GM19025 (cell line): ENCODE measurements at regions not wholly inside any gene's neighbourhood (a gene's known extent, or its start where the extent isn't known, plus 50 kb on each side); places are given as distances from the start of the nearest gene placed in this dataset.
"Not testable (repeated sequence)": the region's sequence is repeated elsewhere in the genome, so short reads cannot be mapped to it uniquely, and the experiment has no call there.

Source experiments
- ATAC-seq: cut with Tn5 transposase; IDR thresholded peaks from one replicate; pipeline ENCODE4 v1.9.1; 2021; ENCODE audit warnings: mild to moderate bottlenecking, low read depth, moderate library complexity; ENCODE audit not compliant: unreplicated experiment

- ATAC-seq = no peak
Observed at GRCh38 chrX:40260146-40260747, 162.5 kb upstream of the BCOR start.

- no peak for ATAC-seq
Observed at GRCh38 chrX:40258909-40259308, 161.2 kb upstream of the BCOR start.

- ATAC-seq = no peak
Observed at GRCh38 chrX:40253771-40254170, 156.0 kb upstream of the BCOR start.

- no peak for ATAC-seq
Observed at GRCh38 chrX:40249582-40249981, 151.8 kb upstream of the BCOR start.

- no peak for ATAC-seq
Observed at GRCh38 chrX:40248822-40249221, 151.1 kb upstream of the BCOR start.

DNA sequence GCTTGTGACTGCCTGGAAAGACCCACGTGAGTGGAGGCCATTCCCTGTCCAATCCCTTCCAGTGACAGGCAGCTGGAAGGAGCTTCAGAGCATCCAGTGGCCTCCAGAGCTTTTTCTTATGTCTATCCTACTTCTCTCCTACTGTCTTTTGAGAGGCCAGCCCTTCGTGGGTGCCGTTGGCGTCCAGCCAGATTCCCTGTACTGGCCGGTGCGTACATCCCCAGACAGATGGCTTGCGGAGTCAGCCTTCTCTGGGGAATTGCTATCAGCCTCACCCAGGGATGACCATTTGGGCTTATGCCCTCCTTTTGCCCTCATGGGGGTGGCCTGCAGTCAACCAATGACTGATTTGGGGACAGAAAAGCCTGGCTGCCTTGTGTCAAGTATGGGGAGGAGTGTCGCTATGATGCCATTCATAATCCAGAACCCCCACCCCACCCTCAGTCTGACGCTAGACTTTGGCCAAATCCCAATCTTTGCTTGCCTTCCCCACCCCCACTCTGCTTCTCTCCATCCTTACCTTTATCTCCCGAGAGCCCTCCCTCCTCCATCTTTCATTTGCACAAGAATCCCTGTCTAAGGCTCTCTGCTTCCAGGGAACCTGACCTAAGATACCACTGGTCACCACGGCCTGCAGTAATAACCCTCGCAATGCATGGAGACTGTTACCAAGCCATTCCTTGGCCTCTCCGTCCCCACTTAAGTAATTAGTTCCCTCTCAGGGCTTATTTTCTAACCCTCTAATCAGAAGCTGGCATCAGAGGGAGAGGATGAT lies 150.3 kb upstream of the BCOR start:
- no peak for ATAC-seq

DNA sequence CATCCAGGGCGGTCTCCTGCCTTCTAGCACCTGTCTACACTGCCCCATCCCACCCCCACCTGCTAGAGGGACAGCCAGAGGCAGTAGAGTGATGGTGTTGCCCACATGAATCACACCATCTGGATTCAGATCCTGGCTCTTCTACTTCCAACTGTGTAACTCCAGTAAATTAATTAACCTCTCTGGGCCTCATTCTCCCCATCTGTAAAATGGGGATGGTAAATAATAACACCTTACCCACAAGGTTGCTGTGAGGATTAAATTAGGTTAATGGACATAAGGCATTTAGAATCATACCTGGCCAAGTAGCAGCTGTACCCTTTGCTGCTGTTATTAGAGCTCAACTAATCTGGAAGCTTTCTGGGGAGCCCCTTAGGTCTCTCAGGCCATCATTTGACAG lies 149.6 kb upstream of the BCOR start:
- ATAC-seq = no peak

DNA sequence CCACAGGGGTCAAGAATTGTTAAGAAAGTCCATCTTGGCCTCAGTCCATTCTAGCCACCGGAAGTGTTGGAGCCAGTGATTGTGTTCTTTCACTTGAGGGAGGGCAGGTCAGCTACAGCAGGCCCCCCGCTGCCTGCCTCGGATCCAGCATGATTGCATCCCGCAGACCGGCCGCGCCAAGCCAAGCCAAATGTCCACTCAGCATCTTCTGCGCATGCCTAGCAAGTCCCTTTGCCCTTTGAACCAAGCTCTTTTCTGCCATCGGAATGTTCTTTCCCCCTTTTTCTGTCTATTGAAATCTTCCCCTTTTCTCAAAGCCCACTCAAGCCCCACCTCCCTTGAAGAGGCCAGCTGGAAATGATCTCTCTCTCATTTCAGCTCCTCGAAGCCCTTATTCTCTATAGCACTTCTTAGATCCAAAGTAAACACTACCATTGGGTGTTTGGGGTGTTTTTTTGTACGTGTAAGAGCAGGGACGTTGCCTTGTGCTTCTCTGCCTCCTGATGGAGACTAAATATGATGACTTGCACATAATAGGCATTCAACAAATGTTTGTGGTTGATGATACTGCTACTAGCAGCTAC lies 147.8 kb upstream of the BCOR start:
- ATAC-seq = no peak

- no peak for ATAC-seq
Observed at GRCh38 chrX:40244980-40245379, 147.2 kb upstream of the BCOR start.

- ATAC-seq = no peak
Observed at GRCh38 chrX:40243755-40244515, 146.2 kb upstream of the BCOR start.

DNA sequence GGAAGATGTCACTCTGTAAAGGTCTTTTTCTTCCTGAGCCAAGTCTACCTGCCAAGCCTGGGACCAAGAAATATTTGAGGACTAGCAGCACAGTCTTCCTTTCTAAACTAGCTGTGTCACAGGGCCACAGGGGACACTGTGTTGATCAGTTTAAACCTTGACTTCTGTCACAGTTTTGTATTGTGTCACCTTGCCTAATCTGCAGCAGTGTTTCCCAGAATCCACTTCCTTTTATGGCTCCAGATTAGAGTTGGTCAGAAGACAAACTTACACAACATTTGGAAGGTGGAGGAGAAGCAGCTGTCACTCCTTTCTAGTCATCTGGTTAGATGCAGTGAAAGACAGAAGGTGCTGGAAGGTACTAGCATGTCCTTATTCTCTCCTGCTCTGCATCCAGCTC lies 143.1 kb upstream of the BCOR start:
- no peak for ATAC-seq

- no peak for ATAC-seq
Observed at GRCh38 chrX:40237731-40238178, 140.0 kb upstream of the BCOR start.

DNA sequence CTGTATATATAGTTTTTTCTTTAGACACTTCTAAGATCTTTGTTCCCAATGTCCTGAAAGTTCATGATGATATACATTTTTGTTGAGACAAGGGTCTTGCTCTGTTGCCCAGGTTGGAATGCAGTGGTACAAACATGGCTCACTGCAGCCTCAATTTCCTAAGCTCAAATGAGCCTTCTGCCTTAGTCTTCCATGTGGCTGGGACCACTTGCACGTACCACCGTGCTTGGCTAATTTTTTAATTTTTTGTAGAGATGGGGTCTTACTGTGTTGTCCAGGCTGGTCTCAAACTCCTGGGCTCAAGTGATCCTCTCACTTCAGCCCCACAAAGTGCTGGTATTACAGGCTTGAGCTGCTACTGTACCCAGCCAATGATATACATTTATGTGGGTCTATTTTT lies 132.9 kb upstream of the BCOR start:
- no peak for ATAC-seq

DNA sequence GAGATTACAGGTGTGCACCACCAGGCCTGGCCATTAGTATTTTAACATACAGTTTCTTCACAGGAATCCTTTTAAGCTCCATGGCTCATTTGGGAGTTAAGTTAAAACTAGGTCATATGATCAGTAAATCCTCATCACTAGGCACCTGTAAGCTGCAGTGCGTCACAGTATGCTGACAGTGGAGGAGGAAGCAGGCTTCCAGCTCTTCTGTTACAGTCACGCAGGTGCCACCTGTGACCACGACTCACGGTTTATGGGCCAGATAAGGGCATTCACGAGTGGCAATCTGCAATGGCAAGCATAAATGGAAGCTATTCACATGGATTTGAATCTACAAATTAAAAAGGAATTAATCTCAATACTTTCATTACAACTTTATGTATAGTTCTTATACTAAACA lies 129.4 kb upstream of the BCOR start:
- ATAC-seq = no peak

DNA sequence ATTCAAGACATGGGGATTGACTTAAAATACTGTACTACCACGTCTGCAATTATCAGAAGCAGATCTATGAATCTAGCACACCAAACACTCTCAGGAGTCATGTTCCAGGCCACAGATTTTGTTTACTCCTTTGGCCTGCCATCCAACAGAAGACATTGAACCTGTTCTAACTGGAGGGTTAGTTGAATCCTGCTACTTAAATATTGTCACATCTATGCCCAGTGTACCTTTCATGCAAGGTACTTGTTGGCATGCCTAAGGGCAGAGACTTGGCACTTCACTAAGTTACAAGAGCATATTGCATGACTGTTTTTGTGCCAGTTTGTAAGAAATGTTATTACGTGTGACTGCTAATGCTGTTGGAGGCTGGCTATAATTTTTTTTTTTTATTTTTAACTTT lies 126.9 kb upstream of the BCOR start:
- ATAC-seq = no peak

- ATAC-seq = not testable (repeated sequence)
Observed at GRCh38 chrX:40222612-40223011, 124.9 kb upstream of the BCOR start.

GRCh38 chrX:40213092-40213491 lies 115.3 kb upstream of the BCOR start:
- ATAC-seq = no peak

DNA sequence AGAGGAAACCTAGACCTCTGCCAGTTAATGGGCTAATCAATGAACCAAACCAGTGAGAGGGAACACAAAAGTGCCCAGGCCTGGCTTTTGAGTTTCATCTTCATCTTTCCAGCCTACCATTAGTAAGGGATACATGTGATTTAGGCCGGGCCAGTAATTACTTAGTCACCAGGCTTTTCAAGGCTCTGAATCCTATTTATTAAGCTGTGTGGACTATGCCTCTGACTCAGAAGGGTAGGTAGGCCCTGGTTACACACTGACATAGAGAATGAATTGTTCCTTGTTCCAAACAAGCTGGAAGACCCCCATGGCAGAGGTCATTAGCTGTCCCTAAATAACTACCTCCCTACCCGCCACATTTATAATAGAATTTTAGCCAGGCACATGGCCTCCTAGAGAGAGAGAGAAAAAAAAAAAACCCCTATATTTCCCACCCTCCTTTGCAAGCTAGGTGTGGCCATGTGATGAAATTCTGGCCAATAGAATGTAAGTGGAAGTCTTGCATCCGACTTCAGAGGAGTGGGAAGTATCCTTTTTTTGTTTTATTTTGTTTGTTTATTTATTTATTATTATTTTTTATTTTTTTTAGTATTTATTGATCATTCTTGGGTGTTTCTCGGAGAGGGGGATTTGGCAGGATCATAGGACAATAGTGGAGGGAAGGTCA lies 112.3 kb upstream of the BCOR start:
- no peak for ATAC-seq

DNA sequence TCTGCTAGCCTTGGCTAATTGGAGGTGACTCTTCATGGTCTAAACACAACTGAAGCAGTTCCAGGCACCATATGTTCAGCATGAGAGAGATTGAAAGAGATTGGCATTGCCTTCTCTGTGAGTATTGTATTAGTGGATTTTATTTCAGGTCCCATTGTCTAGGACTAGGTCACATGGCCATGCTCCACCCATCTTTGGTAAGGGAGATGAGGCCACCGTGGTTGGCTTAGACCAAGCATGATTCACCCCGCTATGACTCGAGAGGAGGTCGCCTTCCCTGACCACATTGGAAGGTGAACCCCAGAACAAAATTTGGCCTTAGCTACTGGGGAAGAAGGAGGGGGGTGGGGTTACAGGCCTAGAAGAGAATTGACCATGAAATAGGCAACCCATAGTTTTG lies 109.9 kb upstream of the BCOR start:
- ATAC-seq = no peak

GRCh38 chrX:40205471-40205870 lies 107.7 kb upstream of the BCOR start:
- no peak for ATAC-seq

DNA sequence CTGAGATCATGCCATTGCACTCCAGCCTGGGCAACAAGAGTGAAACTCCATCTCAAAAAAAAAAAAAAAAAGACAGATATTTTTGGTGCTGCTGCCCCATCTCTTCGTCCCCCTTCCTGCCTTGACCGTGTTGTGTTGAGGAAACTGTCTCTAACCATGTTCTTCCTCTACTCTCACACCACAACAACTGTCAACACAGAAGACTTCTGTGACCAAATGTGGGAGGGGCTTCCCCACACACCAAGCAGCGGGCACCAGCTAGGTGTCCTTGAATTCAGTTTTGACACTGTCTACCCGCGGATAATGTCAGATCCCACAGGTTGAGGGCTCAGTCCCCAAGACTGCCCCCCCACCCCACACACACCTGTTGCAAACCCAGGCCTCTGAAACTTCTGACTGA lies 104.7 kb upstream of the BCOR start:
- ATAC-seq = no peak
